SK-N-SH treated with all-trans-retinoic acid at 6 μM for 48 hours (cell line): ENCODE measurements at regions not wholly inside any gene's neighbourhood (a gene's known extent, or its start where the extent isn't known, plus 50 kb on each side); places are given as distances from the start of the nearest gene placed in this dataset.

ENCODE experiments used
- CREB5 ChIP-seq: fragments of 250-450 bp; sonication (Bioruptor Pico); IDR thresholded peaks from 2 replicates; pipeline ENCODE4 v1.5.1; 2020; ENCODE audit warnings: low read depth, mild to moderate bottlenecking, moderate library complexity
- CSRNP3 ChIP-seq: fragments of 250-450 bp; sonication (Bioruptor Pico); IDR thresholded peaks from 2 replicates; pipeline ENCODE4 v1.5.1; 2021; ENCODE audit warnings: mild to moderate bottlenecking, moderate library complexity
- GLIS3 ChIP-seq: fragments of 250-450 bp; sonication (Bioruptor Pico); IDR thresholded peaks from 2 replicates; pipeline ENCODE4 v1.5.0; 2020; ENCODE audit warnings: mild to moderate bottlenecking, moderate library complexity
- PATZ1 ChIP-seq: fragments of 250-450 bp; sonication (Bioruptor Pico); IDR thresholded peaks from 2 replicates; pipeline ENCODE4 v1.8.0; 2020; ENCODE audit warnings: mild to moderate bottlenecking, moderate library complexity, borderline replicate concordance
- SNAI2 ChIP-seq: fragments of 250-450 bp; sonication (Bioruptor Pico); IDR thresholded peaks from 2 replicates; pipeline ENCODE4 v1.5.0; 2020; ENCODE audit warnings: mild to moderate bottlenecking, moderate library complexity
- TSHZ2 ChIP-seq: fragments of 250-450 bp; sonication (Bioruptor Pico); IDR thresholded peaks from 2 replicates; pipeline ENCODE4 v1.5.0; 2020; ENCODE audit warnings: mild to moderate bottlenecking, moderate library complexity
- ZC3H10 ChIP-seq: fragments of 250-450 bp; sonication (Bioruptor Pico); IDR thresholded peaks from 2 replicates; pipeline ENCODE4 v1.5.1; 2021; ENCODE audit warnings: mild to moderate bottlenecking, moderate library complexity
- ZFP30 ChIP-seq: fragments of 450-650 bp; formaldehyde crosslinking; IDR thresholded peaks from 2 replicates; pipeline ENCODE4 v1.5.0; 2022; ENCODE audit warnings: mild to moderate bottlenecking, moderate library complexity

- TF ChIP-seq SNAI2 (no peak), GLIS3 (CRISPR knock-in tag) (no peak), CREB5 (CRISPR knock-in tag) (no peak), ZFP30 (CRISPR knock-in tag) (no peak), PATZ1 (no peak), ZC3H10 (CRISPR knock-in tag) (no peak), TSHZ2 (CRISPR knock-in tag) (no peak), CSRNP3 (no peak)
These were observed 2352.8 kb upstream of the RAG2 start for GRCh38 chr11:38950867-38951266.
